Esophagus squamous epithelium (tissue), 4 donors: ENCODE measurements at regions not wholly inside any gene's neighbourhood (a gene's known extent, or its start where the extent isn't known, plus 50 kb on each side); places are given as distances from the start of the nearest gene placed in this dataset.

Experiments
- POLR2A ChIP-seq, 4 donors: fragments of 450-650 bp; IDR thresholded peaks; one replicate each; pipeline ENCODE4 v1.6.1; 2017; ENCODE audit warnings: antibody characterized with exemption in 4 of 4, mild to moderate bottlenecking in 4 of 4, moderate library complexity in 3 of 4
- TF ChIP-seq, protein P1 (sequence below), 6 experiments: fragments of 450-650 bp in 4 of 6; fragments of 200-600 bp in 2 of 6; sonication (generic) in 2 of 6; IDR thresholded peaks; one replicate each; pipeline ENCODE4 v1.5.1; 2016 to 2019; ENCODE audit warnings: antibody characterized with exemption in 6 of 6, mild to moderate bottlenecking in 4 of 6, moderate library complexity in 4 of 6

DNA sequence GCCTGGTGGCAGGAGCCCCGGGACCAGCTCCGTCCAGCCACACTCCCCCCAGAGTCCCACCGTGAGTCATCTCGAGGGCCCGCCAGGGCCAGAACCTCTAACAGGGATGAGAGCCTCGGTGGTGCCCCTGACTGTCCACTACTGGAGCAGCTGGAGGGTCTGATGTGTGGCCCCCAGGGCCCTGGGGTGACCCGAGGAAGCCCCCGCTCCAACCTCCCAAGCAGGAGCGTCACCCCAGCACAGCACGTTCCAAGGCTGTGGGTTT is 135.9 kb upstream of the NKX1-1 start:
- TF ChIP-seq, protein P1, sequence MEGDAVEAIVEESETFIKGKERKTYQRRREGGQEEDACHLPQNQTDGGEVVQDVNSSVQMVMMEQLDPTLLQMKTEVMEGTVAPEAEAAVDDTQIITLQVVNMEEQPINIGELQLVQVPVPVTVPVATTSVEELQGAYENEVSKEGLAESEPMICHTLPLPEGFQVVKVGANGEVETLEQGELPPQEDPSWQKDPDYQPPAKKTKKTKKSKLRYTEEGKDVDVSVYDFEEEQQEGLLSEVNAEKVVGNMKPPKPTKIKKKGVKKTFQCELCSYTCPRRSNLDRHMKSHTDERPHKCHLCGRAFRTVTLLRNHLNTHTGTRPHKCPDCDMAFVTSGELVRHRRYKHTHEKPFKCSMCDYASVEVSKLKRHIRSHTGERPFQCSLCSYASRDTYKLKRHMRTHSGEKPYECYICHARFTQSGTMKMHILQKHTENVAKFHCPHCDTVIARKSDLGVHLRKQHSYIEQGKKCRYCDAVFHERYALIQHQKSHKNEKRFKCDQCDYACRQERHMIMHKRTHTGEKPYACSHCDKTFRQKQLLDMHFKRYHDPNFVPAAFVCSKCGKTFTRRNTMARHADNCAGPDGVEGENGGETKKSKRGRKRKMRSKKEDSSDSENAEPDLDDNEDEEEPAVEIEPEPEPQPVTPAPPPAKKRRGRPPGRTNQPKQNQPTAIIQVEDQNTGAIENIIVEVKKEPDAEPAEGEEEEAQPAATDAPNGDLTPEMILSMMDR (IDR thresholded peaks at IDR 0.05), result no peak
- TF ChIP-seq POLR2A (IDR thresholded peaks at IDR 0.05), result no peak
